Pancreas (tissue), 10 donors: ENCODE measurements at regions not wholly inside any gene's neighbourhood (a gene's known extent, or its start where the extent isn't known, plus 50 kb on each side); places are given as distances from the start of the nearest gene placed in this dataset.

Source experiments
- ATAC-seq, 4 donors: fragments of 200-7000 bp; cut with Tn5 transposase; one replicate each; pipeline versions ENCODE4 v1.8.0 to v1.9.1; 2020; ENCODE audit warnings: mild to moderate bottlenecking in 4 of 4, moderate library complexity in 4 of 4
- DNase-seq, 6 donors: peaks; one replicate each; pipeline ENCODE4 v3.0.0-alpha.2; 2020
- FAIRE-seq: peaks from 2 replicates; lab custom pipeline; 2012; peaks lifted over from hg19 to GRCh38; lab: Jason Lieb, UNC
- H3K27ac ChIP-seq, 4 donors: fragments of 200-600 bp; sonication (generic); 1 replicate in 3 of 4; 2 replicates in 1 of 4; pipeline versions ENCODE4 v1.5.0 to v1.8.0; 2020
- H3K27me3 ChIP-seq, 4 donors: fragments of 200-600 bp; one replicate each; pipeline ENCODE4 v1.8.0; 2021
- H3K36me3 ChIP-seq, 3 donors: fragments of 200-600 bp; sonication (generic) in 1 of 3; one replicate each; pipeline versions ENCODE4 v1.5.0 to v1.8.0; 2020 to 2021
- H3K4me1 ChIP-seq, 3 donors: fragments of 200-600 bp; one replicate each; pipeline ENCODE4 v1.8.0; 2021
- H3K4me3 ChIP-seq, 4 donors: fragments of 200-600 bp; sonication (generic) in 2 of 4; one replicate each; pipeline versions ENCODE4 v1.5.0 to v1.8.0; 2020 to 2021
- H3K9me3 ChIP-seq, 4 donors: fragments of 200-600 bp; one replicate each; pipeline ENCODE4 v1.8.0; 2021
- CTCF ChIP-seq, 4 donors: fragments of 200-600 bp; sonication (generic) in 3 of 4; IDR thresholded peaks; one replicate each; pipeline versions ENCODE4 v1.5.0 to v1.8.0; 2021; ENCODE audit warnings: antibody characterized with exemption in 4 of 4
- WGBS, 2 donors: extraction: QIAGEN DNeasy Blood & Tissue Kit; methylation state at CpG; one replicate each; pipeline ENCODE4 v1.1.7; 2013; 5-methylcytosine and 5-hydroxymethylcytosine counted together
- intact Hi-C, 3 donors: fragments of 100-400 bp; cut with DNase I; formaldehyde crosslinking; loops; one replicate each; pipeline versions ENCODE4 v1.11.1 to v1.14.2; 2022
- donor health status: healthy with polysubstance abuse.
- donor health status: DM: no; HTN: no; CAD: no; lungs with moderate emphysema.
- donor health status: DM: no; HTN: no; CAD: no.
- donor health status: control.
- donor health status: control.
- donor health status: Bipolar disorder and iron deficiency.
- donor health status: DM: yes; HTN: yes; CAD: no.
- donor health status: DM: no; HTN: no; CAD: no.
- donor health status: DM: no; HTN: no; CAD: no.
- donor health status: DM: yes; HTN: yes; CAD: no.

- DNase-seq (no peak), ATAC-seq (no peak), FAIRE-seq (no peak)
- no peaks in the 10 kb centered on the region for H3K4me1 ChIP-seq
- no peak overlapping the region for H3K4me3 ChIP-seq
- H3K27ac ChIP-seq = no peak overlapping the region
- intact Hi-C loops = no loop called here
- H3K9me3 ChIP-seq = no peaks in the 10 kb centered on the region
- TF ChIP-seq CTCF (IDR thresholded peaks at IDR 0.05) = no peak
- H3K27me3 ChIP-seq = no peaks in the 10 kb centered on the region
- H3K36me3 ChIP-seq = no peaks in the 10 kb centered on the region
- WGBS, 2 donors = 58 to 61% methylated on average over 4 of the region's 4 CpGs
These were observed 106.5 kb downstream of the CDH26 start for GRCh38 chr20:60064554-60065196.

GRCh38 chr20:60065741-60066437 lies 107.7 kb downstream of the CDH26 start:
- intact Hi-C loops = no loop called here
- no peak for FAIRE-seq
- H3K27ac ChIP-seq = no peak overlapping the region

GRCh38 chr20:60066438-60066823 lies 108.2 kb downstream of the CDH26 start:
- Histone ChIP-seq H3K27ac (no peak overlapping the region), H3K27me3 (no peaks in the 10 kb centered on the region), H3K4me3 (no peak overlapping the region), H3K36me3 (no peaks in the 10 kb centered on the region), H3K4me1 (no peaks in the 10 kb centered on the region), H3K9me3 (no peaks in the 10 kb centered on the region)
- no peak for TF ChIP-seq CTCF (IDR thresholded peaks at IDR 0.05)
- WGBS, 2 donors = 38 to 54% methylated on average over 7 of the region's 7 CpGs
- ATAC-seq = no peak
- intact Hi-C loops = no loop called here
- FAIRE-seq = no peak
- DNase-seq = no peak

More at GRCh38 chr20:60065741-60066437, 107.7 kb downstream of the CDH26 start:
- H3K4me1 ChIP-seq = no peaks in the 10 kb centered on the region
- no peak overlapping the region for H3K4me3 ChIP-seq
- ATAC-seq = no peak
- no peak for DNase-seq
- 71 to 83% methylated on average over 9 of the region's 9 CpGs for WGBS, 2 donors
- H3K27me3 ChIP-seq = no peaks in the 10 kb centered on the region
- no peak for TF ChIP-seq CTCF (IDR thresholded peaks at IDR 0.05)
- H3K36me3 ChIP-seq = no peaks in the 10 kb centered on the region
- no peaks in the 10 kb centered on the region for H3K9me3 ChIP-seq

GRCh38 chr20:60068509-60068908 lies 110.3 kb downstream of the CDH26 start:
- no peak for FAIRE-seq
- 47 to 55% methylated on average over 8 of the region's 8 CpGs for WGBS, 2 donors

More at GRCh38 chr20:60068509-60068908, 110.3 kb downstream of the CDH26 start:
- Histone ChIP-seq H3K27me3 (peaks cover 0 to 8% (median 3%) of the 10 kb centered on the region in 4 donors), H3K9me3 (no peaks in the 10 kb centered on the region), H3K27ac (no peak overlapping the region), H3K4me1 (no peaks in the 10 kb centered on the region), H3K4me3 (no peak overlapping the region), H3K36me3 (no peaks in the 10 kb centered on the region)
- ATAC-seq = no peak
- intact Hi-C loops = no loop called here
- no peak for TF ChIP-seq CTCF (IDR thresholded peaks at IDR 0.05)
- DNase-seq = no peak
